ENCODE measurements at regions not wholly inside any gene's neighbourhood (a gene's known extent, or its start where the extent isn't known, plus 50 kb on each side); places are given as distances from the start of the nearest gene placed in this dataset.
"Not testable (repeated sequence)": the region's sequence is repeated elsewhere in the genome, so short reads cannot be mapped to it uniquely, and the experiment has no call there.

DNA sequence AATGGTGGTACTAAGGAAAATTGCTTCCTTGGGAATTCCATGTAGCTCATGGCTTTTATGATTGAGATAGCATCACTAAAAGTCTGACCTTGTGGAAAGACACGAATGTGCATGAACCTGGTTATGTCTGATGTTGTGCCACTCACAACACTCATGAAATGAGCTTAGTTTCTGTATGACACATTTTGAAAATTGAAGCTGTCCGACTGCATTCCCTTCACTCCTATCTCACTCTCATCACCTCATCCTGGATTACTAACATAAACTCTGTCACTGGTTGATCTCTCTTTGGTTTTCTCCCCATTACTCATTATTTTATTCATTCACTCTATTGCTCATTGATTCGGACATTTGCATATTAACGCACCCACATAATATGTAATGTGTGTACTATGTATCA, 190.0 kb upstream of the VWC2 start:
- no peak overlapping the region for H3K4me3 ChIP-seq (ENCODE audit: low read depth, low read length)
- TF ChIP-seq, protein P1, sequence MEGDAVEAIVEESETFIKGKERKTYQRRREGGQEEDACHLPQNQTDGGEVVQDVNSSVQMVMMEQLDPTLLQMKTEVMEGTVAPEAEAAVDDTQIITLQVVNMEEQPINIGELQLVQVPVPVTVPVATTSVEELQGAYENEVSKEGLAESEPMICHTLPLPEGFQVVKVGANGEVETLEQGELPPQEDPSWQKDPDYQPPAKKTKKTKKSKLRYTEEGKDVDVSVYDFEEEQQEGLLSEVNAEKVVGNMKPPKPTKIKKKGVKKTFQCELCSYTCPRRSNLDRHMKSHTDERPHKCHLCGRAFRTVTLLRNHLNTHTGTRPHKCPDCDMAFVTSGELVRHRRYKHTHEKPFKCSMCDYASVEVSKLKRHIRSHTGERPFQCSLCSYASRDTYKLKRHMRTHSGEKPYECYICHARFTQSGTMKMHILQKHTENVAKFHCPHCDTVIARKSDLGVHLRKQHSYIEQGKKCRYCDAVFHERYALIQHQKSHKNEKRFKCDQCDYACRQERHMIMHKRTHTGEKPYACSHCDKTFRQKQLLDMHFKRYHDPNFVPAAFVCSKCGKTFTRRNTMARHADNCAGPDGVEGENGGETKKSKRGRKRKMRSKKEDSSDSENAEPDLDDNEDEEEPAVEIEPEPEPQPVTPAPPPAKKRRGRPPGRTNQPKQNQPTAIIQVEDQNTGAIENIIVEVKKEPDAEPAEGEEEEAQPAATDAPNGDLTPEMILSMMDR (conservative IDR thresholded peaks at IDR 0.05; ENCODE audit: low read depth, low read length), result no peak
- no peak for DNase-seq (ENCODE audit: low read depth)

DNA sequence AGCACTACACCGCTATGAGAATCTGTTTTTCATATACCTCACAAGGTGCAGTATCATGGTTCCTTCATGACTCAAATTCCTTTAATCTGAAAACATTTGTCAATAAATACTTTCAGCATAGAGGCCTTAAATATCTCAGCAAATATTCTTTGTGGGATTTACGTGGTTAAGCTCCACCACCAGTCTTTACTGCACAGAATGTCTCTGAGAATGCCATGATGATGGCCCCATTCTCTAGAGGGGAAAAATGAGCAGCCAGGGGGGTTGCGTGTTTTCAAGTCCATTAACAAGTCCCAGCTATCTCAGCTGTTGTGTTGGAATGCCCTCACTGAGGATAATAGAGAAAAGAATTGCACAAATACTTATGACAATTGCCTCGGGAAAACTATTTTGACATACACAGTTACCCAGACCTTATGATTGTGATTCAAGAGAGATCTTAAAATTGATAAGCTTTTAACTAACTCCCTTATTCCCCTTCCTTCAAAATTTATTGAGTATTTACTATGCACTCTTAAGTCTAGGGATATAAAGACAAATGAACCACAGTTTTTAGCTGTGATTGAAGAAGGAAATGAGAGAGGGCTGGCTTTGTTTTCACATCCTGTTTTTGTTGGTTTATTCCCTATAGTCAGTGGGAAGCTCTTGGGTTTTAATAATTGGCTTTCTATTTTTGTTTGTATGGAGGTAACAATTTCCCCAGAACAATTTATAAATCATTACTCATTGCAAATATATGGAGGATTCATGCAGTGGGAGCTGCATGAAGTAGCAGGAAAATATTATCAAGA, 176.5 kb upstream of the VWC2 start:
- H3K4me3 ChIP-seq (ENCODE audit: low read depth, low read length), result no peak overlapping the region
- DNase-seq (ENCODE audit: low read depth), result no peak
- TF ChIP-seq, protein P1 (conservative IDR thresholded peaks at IDR 0.05; ENCODE audit: low read depth, low read length), result no peak

DNA sequence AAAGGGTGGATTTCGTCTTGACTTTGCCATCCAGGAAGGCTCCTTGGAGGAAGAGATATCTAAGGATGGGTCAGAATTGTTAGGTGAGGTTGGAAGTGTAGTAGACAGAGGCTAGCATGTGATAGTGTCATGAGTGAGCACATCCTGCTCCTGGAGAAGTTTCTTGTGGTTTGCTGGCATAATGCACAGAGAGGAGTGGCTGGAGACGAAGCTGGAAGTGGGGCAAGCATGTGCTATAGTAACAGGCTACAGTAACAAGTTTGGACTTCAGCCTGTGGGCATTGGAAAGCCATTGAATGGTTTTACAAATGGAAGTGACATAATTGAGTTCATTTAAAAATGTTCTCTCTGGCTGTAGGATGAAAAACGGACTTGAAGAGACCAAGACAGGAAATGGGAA, 175.6 kb upstream of the VWC2 start:
- no peak for DNase-seq (ENCODE audit: low read depth)
- H3K4me3 ChIP-seq (ENCODE audit: low read depth, low read length), result no peak overlapping the region
- TF ChIP-seq, protein P1 (conservative IDR thresholded peaks at IDR 0.05; ENCODE audit: low read depth, low read length), result no peak

DNA sequence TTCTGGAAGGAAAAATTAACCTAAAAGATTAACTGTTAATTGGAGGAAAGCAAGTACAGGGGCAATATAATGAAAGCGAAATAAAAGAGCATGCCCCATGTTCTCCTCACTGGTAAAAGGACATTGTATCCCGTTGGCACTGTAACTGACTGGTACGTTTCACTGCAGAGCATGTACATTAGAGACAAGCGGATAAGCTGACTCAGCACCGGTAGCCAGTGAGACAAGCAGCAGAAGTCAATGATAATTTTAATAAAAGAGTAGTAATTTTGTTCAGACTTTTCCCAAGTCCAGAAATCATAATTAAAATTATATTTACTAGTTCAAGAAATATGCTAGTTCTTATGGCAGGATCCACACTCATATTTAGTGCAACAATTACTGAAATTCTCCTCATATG, 161.5 kb upstream of the VWC2 start:
- TF ChIP-seq, protein P1 (conservative IDR thresholded peaks at IDR 0.05; ENCODE audit: low read depth, low read length), result no peak
- H3K4me3 ChIP-seq (ENCODE audit: low read depth, low read length), result no peak overlapping the region
- DNase-seq (ENCODE audit: low read depth), result no peak

DNA sequence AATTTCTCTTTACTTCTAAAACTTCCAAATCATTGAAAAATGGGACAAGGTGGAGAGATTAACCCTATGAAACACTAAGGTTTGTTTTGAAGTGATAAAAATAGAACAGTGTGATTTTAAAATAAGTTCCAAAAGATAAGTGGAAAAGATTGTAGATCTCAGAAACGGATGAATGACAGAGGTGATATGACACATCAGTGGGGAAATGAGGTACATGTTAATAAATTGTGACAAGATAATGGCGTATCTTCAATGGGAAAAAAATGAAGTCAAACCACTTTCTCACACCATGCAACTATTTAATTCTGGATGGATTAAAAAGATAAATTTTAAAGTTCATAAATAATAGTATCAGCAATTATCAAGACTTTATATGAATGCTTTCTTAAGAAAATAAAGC, 159.7 kb upstream of the VWC2 start:
- DNase-seq (ENCODE audit: low read depth), result no peak

DNA sequence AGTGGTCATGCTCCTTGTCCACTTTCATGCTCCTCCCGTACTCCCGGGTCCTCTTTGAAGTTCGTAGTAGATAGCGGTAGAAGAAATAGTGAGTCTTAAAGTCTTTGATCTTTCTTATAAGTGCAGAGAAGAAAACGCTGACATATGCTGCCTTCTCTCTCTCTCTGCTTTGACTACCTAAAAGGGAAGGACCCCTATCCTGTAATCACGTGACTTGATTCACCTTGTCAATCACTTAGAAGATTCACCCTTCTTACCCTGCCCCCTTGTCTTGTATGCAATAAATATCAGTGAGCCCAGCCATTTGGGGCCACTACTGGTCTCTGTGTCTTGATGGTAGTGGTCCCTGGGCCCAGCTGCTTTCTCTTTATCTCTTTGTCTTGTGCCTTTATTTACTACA, 158.5 kb upstream of the VWC2 start:
- not testable (repeated sequence) for DNase-seq (ENCODE audit: low read depth); H3K4me3 ChIP-seq (ENCODE audit: low read depth, low read length)

More for the DNA sequence above, 159.7 kb upstream of the VWC2 start:
- TF ChIP-seq, protein P1 (conservative IDR thresholded peaks at IDR 0.05; ENCODE audit: low read depth, low read length), result no peak
- no peak overlapping the region for H3K4me3 ChIP-seq (ENCODE audit: low read depth, low read length)

DNA sequence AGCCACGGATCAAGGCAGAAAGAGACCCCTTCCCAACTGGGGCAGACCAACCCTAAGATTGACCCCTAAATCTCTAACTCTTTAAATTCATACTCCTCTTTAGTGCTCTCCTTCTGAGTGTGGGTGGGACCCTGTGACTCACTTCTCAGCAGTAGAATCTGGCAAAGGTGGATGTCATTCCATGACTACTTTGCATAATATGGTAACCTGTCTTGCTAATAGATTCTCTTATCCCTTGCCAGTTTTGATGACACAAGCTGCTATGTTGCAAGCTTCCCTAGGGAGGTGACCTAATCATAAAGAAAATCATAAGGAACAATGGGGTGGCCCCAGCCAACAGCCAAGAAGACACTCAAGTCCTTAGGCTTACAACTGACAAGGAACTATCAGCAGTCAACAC, 155.4 kb upstream of the VWC2 start:
- H3K4me3 ChIP-seq (ENCODE audit: low read depth, low read length), result no peak overlapping the region
- DNase-seq (ENCODE audit: low read depth), result no peak
- TF ChIP-seq, protein P1 (conservative IDR thresholded peaks at IDR 0.05; ENCODE audit: low read depth, low read length), result no peak
